HepG2 (cell line): ENCODE measurements at regions not wholly inside any gene's neighbourhood (a gene's known extent, or its start where the extent isn't known, plus 50 kb on each side); places are given as distances from the start of the nearest gene placed in this dataset.

ENCODE experiments used
- ARNT2 ChIP-seq: sonication (generic); formaldehyde crosslinking; IDR thresholded peaks from 2 replicates; pipeline ENCODE4 v1.8.0; 2022; ENCODE audit warnings: mild to moderate bottlenecking, low read depth, missing genetic modification reagents, moderate library complexity
- EZH2 ChIP-seq: conservative IDR thresholded peaks from 2 replicates; pipeline ENCODE4 v1.6.1; 2012; ENCODE audit warnings: mild to moderate bottlenecking, low read depth, low read length, moderate library complexity
- FOSL1 ChIP-seq: sonication (generic); formaldehyde crosslinking; IDR thresholded peaks from 2 replicates; pipeline ENCODE4 v1.9.0; 2021; ENCODE audit warnings: missing genetic modification reagents, borderline replicate concordance
- GTF2F1 ChIP-seq: fragments of 150-350 bp; IDR thresholded peaks from 2 replicates; pipeline ENCODE4 v1.6.1; 2014; ENCODE audit warnings: low read length
- NFE2L2 ChIP-seq: fragments of 150-350 bp; IDR thresholded peaks from 2 replicates; pipeline ENCODE4 v1.6.1; 2014; ENCODE audit warnings: low read length
- RXRA ChIP-seq: sonication (generic); formaldehyde crosslinking; IDR thresholded peaks from 2 replicates; pipeline ENCODE4 v1.5.1; 2020; ENCODE audit warnings: missing genetic modification reagents
- ZFP36L2 ChIP-seq: sonication (generic); formaldehyde crosslinking; IDR thresholded peaks from 2 replicates; pipeline ENCODE4 v1.4.0; 2020; ENCODE audit warnings: missing genetic modification reagents
- ZNF263 ChIP-seq: sonication (generic); formaldehyde crosslinking; IDR thresholded peaks from 2 replicates; pipeline ENCODE4 v1.4.0; 2020; ENCODE audit warnings: missing genetic modification reagents
- ZNF644 ChIP-seq: IDR thresholded peaks from 2 replicates; pipeline ENCODE4 v1.6.1; 2016; ENCODE audit warnings: low read depth

- TF ChIP-seq FOSL1 (CRISPR knock-in tag), result no peak
- no peak for TF ChIP-seq EZH2
- no peak for TF ChIP-seq ZNF644 (CRISPR knock-in tag)
- no peak for TF ChIP-seq ARNT2 (CRISPR knock-in tag)
- no peak for TF ChIP-seq GTF2F1
- TF ChIP-seq ZNF263 (CRISPR knock-in tag), result no peak
- no peak for TF ChIP-seq ZFP36L2
- TF ChIP-seq NFE2L2, result no peak
- no peak for TF ChIP-seq RXRA (CRISPR knock-in tag)
Observed at GRCh38 chrX:6980981-6981380, 166.5 kb upstream of the STS start.
